ENCODE measurements at regions not wholly inside any gene's neighbourhood (a gene's known extent, or its start where the extent isn't known, plus 50 kb on each side); places are given as distances from the start of the nearest gene placed in this dataset.
"Not testable (repeated sequence)": the region's sequence is repeated elsewhere in the genome, so short reads cannot be mapped to it uniquely, and the experiment has no call there.

GRCh38 chr7:149978944-149979343 is 105.2 kb downstream of the ATP6V0E2 start:
- H2BK20ac ChIP-seq (ENCODE audit: low read length); CTCF ChIA-PET (ENCODE audit: partially characterized antibody); H3K36me3 ChIP-seq (ENCODE audit: control insufficient read depth in 2 of 4, insufficient read depth in 4 of 4, low read length in 3 of 4); H4K20me1 ChIP-seq (replicated peaks in 1 of 2; ENCODE audit: control insufficient read depth in 1 of 2, insufficient read depth in 2 of 2, low read length in 2 of 2); H3K4me3 ChIP-seq (ENCODE audit: extremely low read depth in 1 of 4, insufficient read depth in 2 of 4, low read depth in 3 of 4, low read length in 4 of 4); H3K23ac ChIP-seq (ENCODE audit: insufficient read length); H2BK120ac ChIP-seq (replicated peaks; ENCODE audit: low read depth, low read length); H3K9me3 ChIP-seq (ENCODE audit: insufficient read depth in 2 of 2, low read depth in 1 of 2, low read length in 1 of 2); H3K27me3 ChIP-seq (replicated peaks in 1 of 4; ENCODE audit: control insufficient read depth in 3 of 4, extremely low read depth in 1 of 4, insufficient read depth in 3 of 4, low read length in 3 of 4); H2BK5ac ChIP-seq (ENCODE audit: low read depth, low read length); H3K4me2 ChIP-seq (ENCODE audit: insufficient read depth in 1 of 2, low read depth in 2 of 2, low read length in 2 of 2); H3K79me1 ChIP-seq (ENCODE audit: low read depth, low read length); H2BK12ac ChIP-seq (ENCODE audit: low read depth, low read length); H3K56ac ChIP-seq (replicated peaks; ENCODE audit: insufficient read length, low read depth, low read length); DNase-seq (ENCODE audit: low read depth in 1 of 2, low spot score in 2 of 2); H3K79me2 ChIP-seq (ENCODE audit: control insufficient read depth in 1 of 2, insufficient read depth in 2 of 2, low read length in 2 of 2); H3K4ac ChIP-seq (replicated peaks; ENCODE audit: insufficient read length, low read depth, low read length); H3K14ac ChIP-seq (ENCODE audit: insufficient read length); H3K4me1 ChIP-seq (replicated peaks in 1 of 4; ENCODE audit: control insufficient read depth in 3 of 4, insufficient read depth in 4 of 4, low read length in 3 of 4); H3K27ac ChIP-seq (ENCODE audit: low read depth, low read length); H4K8ac ChIP-seq (ENCODE audit: extremely low read depth, insufficient read depth, low read length); H3K18ac ChIP-seq (ENCODE audit: extremely low read depth, low read length); H4K91ac ChIP-seq (replicated peaks; ENCODE audit: insufficient read length, low read length); H2AK5ac ChIP-seq (ENCODE audit: low read depth, low read length); H3K23me2 ChIP-seq (ENCODE audit: low read depth, low read length); H3K9ac ChIP-seq (replicated peaks in 1 of 4; ENCODE audit: extremely low read depth in 1 of 4, low read depth in 3 of 4, low read length in 3 of 4); H2BK15ac ChIP-seq (ENCODE audit: low read length); H2AFZ ChIP-seq (ENCODE audit: low read length); H4K5ac ChIP-seq (ENCODE audit: insufficient read length, low read depth, low read length): not testable (repeated sequence)
- POLR2A ChIA-PET (ENCODE audit: partially characterized antibody) = interaction anchor here (1.0 kb wide), 1 partner anchor 10 kb away, joined by 4 read pairs; no protein-coding TSS in a partner anchor
- FAIRE-seq = peak; percentile 79
- WGBS, 2 experiments (ENCODE audit: extremely low coverage in 1 of 2, insufficient coverage in 1 of 2, insufficient read length in 1 of 2, insufficient replicate concordance in 2 of 2, low coverage in 1 of 2, low lambda C conversion rate in 2 of 2, missing lambda C conversion rate in 1 of 2) = 80% methylated on average over 10 of the region's 10 CpGs; no CpG with 5 or more reads in 1 of the 2 experiments

- CTCF ChIA-PET (ENCODE audit: partially characterized antibody) = interaction anchor here (0.6 to 1.1 kb wide), 2 partner anchors 99 to 896 kb away, joined by 3 to 4 read pairs; no protein-coding TSS in a partner anchor
- H3K27ac ChIP-seq (ENCODE audit: low read depth, low read length); H4K20me1 ChIP-seq (replicated peaks in 1 of 2; ENCODE audit: control insufficient read depth in 1 of 2, insufficient read depth in 2 of 2, low read length in 2 of 2); H3K79me2 ChIP-seq (ENCODE audit: control insufficient read depth in 1 of 2, insufficient read depth in 2 of 2, low read length in 2 of 2); H3K36me3 ChIP-seq (ENCODE audit: control insufficient read depth in 2 of 4, insufficient read depth in 4 of 4, low read length in 3 of 4); H2BK20ac ChIP-seq (ENCODE audit: low read length); H2BK120ac ChIP-seq (replicated peaks; ENCODE audit: low read depth, low read length); H3K27me3 ChIP-seq (replicated peaks in 1 of 4; ENCODE audit: control insufficient read depth in 3 of 4, extremely low read depth in 1 of 4, insufficient read depth in 3 of 4, low read length in 3 of 4); H3K4me3 ChIP-seq (ENCODE audit: extremely low read depth in 1 of 4, insufficient read depth in 2 of 4, low read depth in 3 of 4, low read length in 4 of 4); H2BK5ac ChIP-seq (ENCODE audit: low read depth, low read length); POLR2A ChIA-PET (ENCODE audit: partially characterized antibody); H4K8ac ChIP-seq (ENCODE audit: extremely low read depth, insufficient read depth, low read length); H2BK12ac ChIP-seq (ENCODE audit: low read depth, low read length); H3K56ac ChIP-seq (replicated peaks; ENCODE audit: insufficient read length, low read depth, low read length); H3K14ac ChIP-seq (ENCODE audit: insufficient read length); FAIRE-seq; DNase-seq (ENCODE audit: low read depth in 1 of 2, low spot score in 2 of 2); H3K23me2 ChIP-seq (ENCODE audit: low read depth, low read length); H3K9ac ChIP-seq (replicated peaks in 1 of 4; ENCODE audit: extremely low read depth in 1 of 4, low read depth in 3 of 4, low read length in 3 of 4); H3K9me3 ChIP-seq (ENCODE audit: insufficient read depth in 2 of 2, low read depth in 1 of 2, low read length in 1 of 2); H2AK5ac ChIP-seq (ENCODE audit: low read depth, low read length); H3K18ac ChIP-seq (ENCODE audit: extremely low read depth, low read length); H3K79me1 ChIP-seq (ENCODE audit: low read depth, low read length); H2AFZ ChIP-seq (ENCODE audit: low read length); H3K4me2 ChIP-seq (ENCODE audit: insufficient read depth in 1 of 2, low read depth in 2 of 2, low read length in 2 of 2); H3K4ac ChIP-seq (replicated peaks; ENCODE audit: insufficient read length, low read depth, low read length); H3K23ac ChIP-seq (ENCODE audit: insufficient read length); H2BK15ac ChIP-seq (ENCODE audit: low read length); H4K91ac ChIP-seq (replicated peaks; ENCODE audit: insufficient read length, low read length); H3K4me1 ChIP-seq (replicated peaks in 1 of 4; ENCODE audit: control insufficient read depth in 3 of 4, insufficient read depth in 4 of 4, low read length in 3 of 4); H4K5ac ChIP-seq (ENCODE audit: insufficient read length, low read depth, low read length): not testable (repeated sequence)
- WGBS, 2 experiments (ENCODE audit: extremely low coverage in 1 of 2, insufficient coverage in 1 of 2, insufficient read length in 1 of 2, insufficient replicate concordance in 2 of 2, low coverage in 1 of 2, low lambda C conversion rate in 2 of 2, missing lambda C conversion rate in 1 of 2) = 79% methylated on average over 4 of the region's 4 CpGs; no CpG with 5 or more reads in 1 of the 2 experiments
Observed at GRCh38 chr7:149982537-149983112, 108.9 kb downstream of the ATP6V0E2 start.
